ENCODE measurements at regions not wholly inside any gene's neighbourhood (a gene's known extent, or its start where the extent isn't known, plus 50 kb on each side); places are given as distances from the start of the nearest gene placed in this dataset.

GRCh38 chr4:89610236-89610635 lies 226.7 kb downstream of the SNCA start:
- DNase-seq (ENCODE audit: low spot score) = no peak
- intact Hi-C loops (cut with DNase I) = no loop called here
- no peak for ATAC-seq

GRCh38 chr4:89609756-89610155 lies 227.2 kb downstream of the SNCA start:
- DNase-seq (ENCODE audit: low spot score) (no peak), ATAC-seq (no peak)
- intact Hi-C loops (cut with DNase I) = no loop called here

GRCh38 chr4:89604951-89605350 lies 232.0 kb downstream of the SNCA start:
- DNase-seq (ENCODE audit: low spot score) (no peak), ATAC-seq (no peak)
- intact Hi-C loops (cut with DNase I) = no loop called here

- intact Hi-C loops (cut with DNase I) = no loop called here
- no peak for DNase-seq (ENCODE audit: low spot score)
- no peak for ATAC-seq
Observed at GRCh38 chr4:89599026-89599425, 237.9 kb downstream of the SNCA start.

- no peak for ATAC-seq
- intact Hi-C loops (cut with DNase I) = no loop called here
- no peak for DNase-seq (ENCODE audit: low spot score)
Observed at GRCh38 chr4:89598602-89599001, 238.4 kb downstream of the SNCA start.

DNA sequence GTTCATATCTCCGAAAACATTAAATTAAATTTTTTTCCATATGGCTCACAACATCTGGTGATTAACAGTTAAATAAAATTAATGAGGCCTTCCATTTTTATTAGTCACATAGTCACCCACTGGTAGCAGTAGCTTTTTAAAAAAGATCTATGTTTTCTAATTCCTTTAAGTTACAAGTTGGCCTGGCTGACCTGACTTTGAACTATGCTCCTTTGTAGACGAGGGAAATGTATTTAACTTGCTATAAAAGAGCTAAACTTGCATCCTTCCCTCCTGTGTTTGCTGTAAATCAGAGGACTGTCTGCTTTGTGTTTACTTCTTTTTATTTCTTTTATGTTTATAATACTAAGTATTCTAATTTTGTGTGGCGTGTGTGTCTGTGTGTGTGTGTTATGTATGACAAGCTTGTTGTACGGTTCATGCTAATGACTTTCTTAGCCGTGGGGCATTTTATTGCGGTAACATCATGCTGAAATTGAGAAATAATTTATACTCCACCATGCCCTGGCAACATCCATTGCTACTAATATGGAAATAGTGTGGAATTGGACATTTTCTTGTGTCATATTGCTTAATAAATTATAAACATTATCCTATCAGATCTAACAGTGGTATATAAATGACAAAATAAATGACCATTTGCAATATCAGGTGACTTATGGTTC lies 241.7 kb downstream of the SNCA start:
- intact Hi-C loops (cut with DNase I) = no loop called here
- DNase-seq (ENCODE audit: low spot score) (no peak), ATAC-seq (no peak)

DNA sequence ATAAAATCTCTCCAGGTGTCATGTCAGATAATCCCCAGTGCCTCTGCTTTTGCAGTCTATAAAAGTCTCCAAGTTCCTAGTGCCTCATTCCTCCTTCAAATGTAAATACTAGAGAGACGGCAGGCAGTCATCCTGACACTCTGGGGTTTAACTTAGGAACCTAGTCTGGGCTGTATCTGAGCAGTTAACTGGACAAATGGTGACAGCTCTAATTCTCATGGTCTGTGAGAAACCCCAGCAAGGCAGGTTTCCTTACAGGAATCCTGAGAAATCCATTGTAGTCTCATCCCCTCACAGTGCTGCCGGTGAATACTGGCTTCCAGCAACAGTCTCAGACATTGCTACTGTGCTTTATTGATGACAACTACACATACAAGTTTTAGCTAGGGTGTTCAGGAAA lies 246.8 kb downstream of the SNCA start:
- intact Hi-C loops (cut with DNase I) = no loop called here
- DNase-seq (ENCODE audit: low spot score) (no peak), ATAC-seq (no peak)

GRCh38 chr4:89588421-89588820 lies 248.5 kb downstream of the SNCA start:
- intact Hi-C loops (cut with DNase I) = no loop called here
- DNase-seq (ENCODE audit: low spot score) = no peak
- ATAC-seq = no peak

- intact Hi-C loops (cut with DNase I) = no loop called here
- ATAC-seq = no peak
Observed at GRCh38 chr4:89587364-89587763, 249.6 kb downstream of the SNCA start.

DNA sequence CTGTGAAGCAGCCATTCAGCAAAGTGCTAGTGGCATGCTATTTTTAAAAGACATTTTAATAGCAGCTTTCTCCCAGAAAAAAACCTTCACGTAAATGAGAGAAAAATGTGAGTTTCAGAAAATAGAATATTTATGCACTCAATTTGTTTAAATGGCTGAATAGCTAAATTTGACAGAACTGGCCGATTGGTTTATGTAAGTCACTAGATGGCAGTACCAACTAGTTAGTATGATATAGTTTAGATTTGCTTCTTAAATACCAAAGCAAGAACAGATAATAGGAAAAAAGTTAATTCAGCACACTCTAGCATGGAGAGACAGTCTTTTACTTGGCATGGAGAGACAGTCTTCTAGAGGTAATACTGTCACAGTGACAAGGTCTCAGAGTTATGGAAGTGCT lies 250.1 kb downstream of the SNCA start:
- intact Hi-C loops (cut with DNase I) = no loop called here
- DNase-seq (ENCODE audit: low spot score) = no peak
- no peak for ATAC-seq

More at GRCh38 chr4:89587364-89587763, 249.6 kb downstream of the SNCA start:
- no peak for DNase-seq (ENCODE audit: low spot score)

- DNase-seq (ENCODE audit: low spot score) (no peak), ATAC-seq (no peak)
- intact Hi-C loops (cut with DNase I) = no loop called here
Observed at GRCh38 chr4:89586318-89586717, 250.6 kb downstream of the SNCA start.

GRCh38 chr4:89582756-89583505 lies 254.0 kb downstream of the SNCA start:
- intact Hi-C loops (cut with DNase I) = no loop called here
- DNase-seq (ENCODE audit: low spot score) = no peak

GRCh38 chr4:89579771-89580170 lies 257.2 kb downstream of the SNCA start:
- DNase-seq (ENCODE audit: low spot score) (no peak), ATAC-seq (no peak)
- intact Hi-C loops (cut with DNase I) = no loop called here

More at GRCh38 chr4:89582756-89583505, 254.0 kb downstream of the SNCA start:
- no peak for ATAC-seq

GRCh38 chr4:89576246-89576645 lies 260.7 kb downstream of the SNCA start:
- ATAC-seq (no peak), DNase-seq (ENCODE audit: low spot score) (no peak)
- intact Hi-C loops (cut with DNase I) = no loop called here

- ATAC-seq (no peak), DNase-seq (ENCODE audit: low spot score) (no peak)
- intact Hi-C loops (cut with DNase I) = no loop called here
Observed at GRCh38 chr4:89575840-89576239, 261.1 kb downstream of the SNCA start.

DNA sequence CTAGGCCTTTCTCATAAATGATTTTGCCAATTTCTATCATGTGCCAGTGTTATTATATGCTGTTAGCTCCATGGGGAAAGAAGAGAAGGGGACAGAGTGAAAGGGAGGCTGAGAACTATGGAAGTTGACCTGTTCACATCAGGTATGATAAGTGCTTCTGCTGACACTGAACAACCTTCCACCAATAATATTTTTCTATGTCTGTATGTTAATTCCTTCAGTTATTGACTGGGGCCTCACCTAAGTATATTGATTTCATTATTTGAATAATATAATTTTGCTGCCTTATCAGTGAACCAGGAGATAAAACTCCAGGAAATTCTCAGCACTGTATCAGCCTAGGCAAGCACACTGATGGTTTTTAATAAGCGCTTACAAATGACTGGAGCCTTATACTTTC lies 262.8 kb downstream of the SNCA start:
- DNase-seq (ENCODE audit: low spot score) = no peak
- intact Hi-C loops (cut with DNase I) = no loop called here
- no peak for ATAC-seq

GRCh38 chr4:89573656-89574055 lies 263.3 kb downstream of the SNCA start:
- ATAC-seq (no peak), DNase-seq (ENCODE audit: low spot score) (no peak)
- intact Hi-C loops (cut with DNase I) = no loop called here

GRCh38 chr4:89572224-89572858 lies 264.6 kb downstream of the SNCA start:
- no peak for DNase-seq (ENCODE audit: low spot score)
- no peak for ATAC-seq
- intact Hi-C loops (cut with DNase I) = no loop called here

DNA sequence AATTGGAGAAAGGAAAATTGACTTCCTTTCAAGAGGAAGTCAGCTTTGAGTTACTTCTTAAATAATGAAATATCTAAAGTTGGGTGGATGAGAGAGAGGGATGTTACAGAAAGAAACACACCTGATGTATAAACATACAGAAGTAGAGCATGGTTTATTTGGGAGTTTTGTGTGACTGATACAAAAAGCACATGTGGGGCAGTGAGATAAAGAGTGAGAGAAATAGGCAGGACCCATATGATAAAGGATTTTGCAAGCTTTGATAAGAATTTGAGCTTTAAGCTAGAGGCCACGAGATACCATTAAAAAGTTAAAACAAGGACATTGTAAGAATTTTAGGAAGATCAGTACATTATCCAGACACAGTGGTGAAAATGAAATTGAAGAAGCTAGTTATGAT lies 263.3 kb upstream of the GPRIN3 start:
- intact Hi-C loops (cut with DNase I) = no loop called here

DNA sequence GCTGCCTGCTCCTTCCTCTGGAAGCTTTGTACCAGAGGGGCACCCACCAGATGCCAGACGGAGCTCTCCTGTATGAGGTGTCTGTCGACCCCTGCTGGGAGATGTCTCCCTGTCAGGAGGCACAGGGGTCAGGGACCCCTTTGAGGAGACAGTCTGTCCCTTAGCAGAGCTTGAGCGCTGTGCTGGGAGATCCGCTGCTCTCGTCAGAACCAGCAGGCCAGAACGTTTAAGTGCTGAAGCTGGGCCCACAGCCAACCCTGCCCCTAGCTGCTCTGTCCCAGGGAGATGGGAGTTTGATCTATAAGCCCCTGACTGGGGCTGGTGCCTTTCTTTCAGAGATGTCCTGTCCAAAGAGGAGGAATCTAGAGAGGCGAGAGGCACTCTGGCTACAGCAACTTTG lies 260.3 kb upstream of the GPRIN3 start:
- DNase-seq (ENCODE audit: low spot score) (no peak), ATAC-seq (no peak)
- intact Hi-C loops (cut with DNase I) = no loop called here

More for the DNA sequence above, 263.3 kb upstream of the GPRIN3 start:
- no peak for ATAC-seq
- DNase-seq (ENCODE audit: low spot score) = no peak
